Bronchial epithelial cell (primary cell): ENCODE measurements at regions not wholly inside any gene's neighbourhood (a gene's known extent, or its start where the extent isn't known, plus 50 kb on each side); places are given as distances from the start of the nearest gene placed in this dataset.
A peak's percentile ranks its signal among the peaks of the same experiment; 100 is the strongest.

Source experiments
- DNase-seq: peaks from one replicate; pipeline ENCODE4 v3.0.0-alpha.2; 2010; ENCODE audit warnings: low read depth
- FAIRE-seq: peaks from 2 replicates; lab custom pipeline; 2011; peaks lifted over from hg19 to GRCh38; lab: Jason Lieb, UNC
- H3K27me3 ChIP-seq: 2 replicates; pipeline ENCODE4 v1.5.1; 2011; ENCODE audit warnings: low read length; ENCODE audit not compliant: control insufficient read depth, insufficient read depth
- H3K36me3 ChIP-seq: 2 replicates; pipeline ENCODE4 v1.5.1; 2011; ENCODE audit warnings: low read length; ENCODE audit not compliant: control insufficient read depth, insufficient read depth
- H3K4me3 ChIP-seq: 2 replicates; pipeline ENCODE4 v1.5.1; 2011; ENCODE audit warnings: mild to moderate bottlenecking, low read depth, low read length, control low read depth
- CTCF ChIP-seq: IDR thresholded peaks from 2 replicates; pipeline ENCODE4 v1.5.1; 2011; ENCODE audit warnings: mild to moderate bottlenecking, moderate library complexity, low read length, control low read depth, inconsistent platforms; ENCODE audit not compliant: insufficient read depth, severe bottlenecking

GRCh38 chr5:5025098-5025773 is 114.9 kb upstream of the ADAMTS16 start:
- no peaks in the 10 kb centered on the region for H3K27me3 ChIP-seq
- no peak overlapping the region for H3K4me3 ChIP-seq
- no peak for DNase-seq
- no peak for TF ChIP-seq CTCF
- no peak for FAIRE-seq
- H3K36me3 ChIP-seq = no peaks in the 10 kb centered on the region

- H3K4me3 ChIP-seq = no peak overlapping the region
- no peak for TF ChIP-seq CTCF
- DNase-seq (no peak), FAIRE-seq (peak; percentile 60)
- no peaks in the 10 kb centered on the region for H3K27me3 ChIP-seq
- H3K36me3 ChIP-seq = no peaks in the 10 kb centered on the region
These were observed 114.2 kb upstream of the ADAMTS16 start for GRCh38 chr5:5025774-5026408.

- FAIRE-seq (no peak), DNase-seq (no peak)
- Histone ChIP-seq H3K27me3 (no peaks in the 10 kb centered on the region), H3K36me3 (no peaks in the 10 kb centered on the region), H3K4me3 (no peak overlapping the region)
- no peak for TF ChIP-seq CTCF
These were observed 113.7 kb upstream of the ADAMTS16 start for GRCh38 chr5:5026409-5026785.

- TF ChIP-seq CTCF = no peak
- DNase-seq = no peak
- Histone ChIP-seq H3K4me3 (no peak overlapping the region), H3K36me3 (no peaks in the 10 kb centered on the region), H3K27me3 (no peaks in the 10 kb centered on the region)
- FAIRE-seq = no peak
These were observed 108.5 kb upstream of the ADAMTS16 start for GRCh38 chr5:5031665-5032064.

GRCh38 chr5:5037674-5038073 is 102.5 kb upstream of the ADAMTS16 start:
- no peak for TF ChIP-seq CTCF
- Histone ChIP-seq H3K27me3 (no peaks in the 10 kb centered on the region), H3K36me3 (no peaks in the 10 kb centered on the region), H3K4me3 (no peak overlapping the region)
- FAIRE-seq = no peak
- DNase-seq = no peak
